HG03520 (cell line): ENCODE measurements at regions not wholly inside any gene's neighbourhood (a gene's known extent, or its start where the extent isn't known, plus 50 kb on each side); places are given as distances from the start of the nearest gene placed in this dataset.

ENCODE experiments used
- ATAC-seq: cut with Tn5 transposase; IDR thresholded peaks from one replicate; pipeline ENCODE4 v1.9.1; 2021; ENCODE audit warnings: mild to moderate bottlenecking, moderate library complexity; ENCODE audit not compliant: unreplicated experiment

- no peak for ATAC-seq
Measured at GRCh38 chr4:17339376-17339775, 172.5 kb downstream of the QDPR start.

GRCh38 chr4:17336986-17337385, 174.9 kb downstream of the QDPR start:
- ATAC-seq, result no peak

- ATAC-seq, result peak; percentile 97
Measured at GRCh38 chr4:17336524-17336961, 175.3 kb downstream of the QDPR start.

- no peak for ATAC-seq
Measured at GRCh38 chr4:17336069-17336468, 175.8 kb downstream of the QDPR start.

- no peak for ATAC-seq
Measured at GRCh38 chr4:17335371-17335770, 176.5 kb downstream of the QDPR start.

GRCh38 chr4:17332478-17332877, 179.4 kb downstream of the QDPR start:
- no peak for ATAC-seq

- no peak for ATAC-seq
Measured at GRCh38 chr4:17329046-17329445, 182.8 kb downstream of the QDPR start.

GRCh38 chr4:17328141-17328815, 183.6 kb downstream of the QDPR start:
- no peak for ATAC-seq

- ATAC-seq, result no peak
Measured at GRCh38 chr4:17327591-17327990, 184.3 kb downstream of the QDPR start.

GRCh38 chr4:17326756-17327155, 185.1 kb downstream of the QDPR start:
- no peak for ATAC-seq

GRCh38 chr4:17325098-17325497, 186.8 kb downstream of the QDPR start:
- ATAC-seq, result no peak

GRCh38 chr4:17324386-17324830, 187.5 kb downstream of the QDPR start:
- no peak for ATAC-seq

GRCh38 chr4:17323554-17324385, 188.1 kb downstream of the QDPR start:
- ATAC-seq, result no peak

- no peak for ATAC-seq
Measured at GRCh38 chr4:17322514-17322913, 189.4 kb downstream of the QDPR start.

GRCh38 chr4:17320046-17320445, 191.8 kb downstream of the QDPR start:
- no peak for ATAC-seq

- ATAC-seq, result no peak
Measured at GRCh38 chr4:17317526-17317925, 194.4 kb downstream of the QDPR start.

- no peak for ATAC-seq
Measured at GRCh38 chr4:17316566-17316965, 195.3 kb downstream of the QDPR start.

GRCh38 chr4:17315459-17315858, 196.4 kb downstream of the QDPR start:
- no peak for ATAC-seq

GRCh38 chr4:17313194-17313593, 198.7 kb downstream of the QDPR start:
- ATAC-seq, result no peak

- peak; percentile 70 for ATAC-seq
Measured at GRCh38 chr4:17310269-17310652, 201.6 kb downstream of the QDPR start.

- peak; percentile 16 for ATAC-seq
Measured at GRCh38 chr4:17309567-17310268, 202.2 kb downstream of the QDPR start.

GRCh38 chr4:17301869-17302268, 210.0 kb downstream of the QDPR start:
- no peak for ATAC-seq
